GM12878 (cell line): ENCODE measurements at regions not wholly inside any gene's neighbourhood (a gene's known extent, or its start where the extent isn't known, plus 50 kb on each side); places are given as distances from the start of the nearest gene placed in this dataset.

Source experiments
- ATAC-seq: fragments of 200-7000 bp; cut with Tn5 transposase; 3 replicates; pipeline ENCODE4 v1.9.1; 2020; ENCODE audit warnings: mild to moderate bottlenecking, moderate library complexity
- BruUV-seq: library from RNA; stranded (reverse); fragments of 400-500 nt; replicated peaks from 2 replicates; lab custom pipeline; 2021; lab: Mats Ljungman, UMichigan
- CTCF ChIA-PET: fragments of 300-600 bp; sonication (Branson Sonifier 250); formaldehyde crosslinking; extraction: SDS; loops from one replicate; lab custom pipeline; 2021; ENCODE audit warnings: inconsistent platforms; lab: Yijun Ruan, JAX
- POLR2A ChIA-PET: fragments of 350-600 bp; formaldehyde crosslinking; extraction: SDS; loops from one replicate; lab custom pipeline; 2021; ENCODE audit warnings: inconsistent platforms; lab: Charles Lee
- RAD21 ChIA-PET: fragments of 300-600 bp; sonication (Branson Sonifier 250); formaldehyde crosslinking; loops from one replicate; lab custom pipeline; 2023; ENCODE audit warnings: antibody characterized with exemption; ENCODE audit not compliant: unreplicated experiment; lab: Charles Lee
- SMC1A ChIA-PET: fragments of 300-600 bp; sonication (Branson Sonifier 250); formaldehyde crosslinking; loops from one replicate; lab custom pipeline; 2023; ENCODE audit not compliant: unreplicated experiment, uncharacterized antibody; lab: Charles Lee
- DNase-seq: peaks from one replicate; pipeline ENCODE4 v3.0.0-alpha.2; 2011; ENCODE audit warnings: low read depth, low spot score
- FAIRE-seq: peaks from 3 replicates; lab custom pipeline; 2011; peaks lifted over from hg19 to GRCh38; lab: Jason Lieb, UNC
- H2AFZ ChIP-seq: 2 replicates; pipeline ENCODE4 v1.6.0; 2011; ENCODE audit warnings: low read depth, low read length, control low read depth; ENCODE audit not compliant: control insufficient read depth
- H3K27ac ChIP-seq: 2 replicates; pipeline ENCODE4 v1.5.1; 2011; ENCODE audit warnings: control low read depth; ENCODE audit not compliant: control insufficient read depth, insufficient read depth
- H3K27me3 ChIP-seq, 2 experiments: replicated peaks in 1 of 2; 2 replicates each; pipeline versions ENCODE4 v1.6.0 to v1.6.1; 2011; ENCODE audit warnings: low read length in 1 of 2; ENCODE audit not compliant: control insufficient read depth in 2 of 2, insufficient read depth in 2 of 2
- H3K36me3 ChIP-seq, 2 experiments: 2 replicates each; pipeline ENCODE4 v1.5.1; 2011; ENCODE audit warnings: low read length in 1 of 2; ENCODE audit not compliant: control insufficient read depth in 2 of 2, insufficient read depth in 2 of 2
- H3K4me1 ChIP-seq: 2 replicates; pipeline ENCODE4 v1.6.1; 2011; ENCODE audit warnings: mild to moderate bottlenecking, low read length, moderate library complexity, mixed read lengths; ENCODE audit not compliant: control insufficient read depth, insufficient read depth
- H3K4me2 ChIP-seq: 2 replicates; pipeline ENCODE4 v1.6.0; 2011; ENCODE audit warnings: control low read depth; ENCODE audit not compliant: control insufficient read depth, insufficient read depth
- H3K4me3 ChIP-seq: fragments of 200-600 bp; sonication (generic); 2 replicates; pipeline ENCODE4 v1.5.1; 2016
- H3K79me2 ChIP-seq: 2 replicates; pipeline ENCODE4 v1.6.0; 2011; ENCODE audit warnings: low read length; ENCODE audit not compliant: control insufficient read depth, insufficient read depth
- H3K9ac ChIP-seq: 2 replicates; pipeline ENCODE4 v1.8.0; 2011; ENCODE audit warnings: low read length, control low read depth, mixed read lengths; ENCODE audit not compliant: control insufficient read depth, insufficient read depth
- H3K9me3 ChIP-seq: replicated peaks from 3 replicates; pipeline ENCODE4 v1.5.1; 2011; ENCODE audit warnings: mild to moderate bottlenecking, low read length; ENCODE audit not compliant: control insufficient read depth, insufficient read depth
- H4K20me1 ChIP-seq: 2 replicates; pipeline ENCODE4 v1.6.0; 2011; ENCODE audit not compliant: control insufficient read depth, insufficient read depth
- BCL3 ChIP-seq: IDR thresholded peaks from 2 replicates; pipeline ENCODE4 v1.6.1; 2011; ENCODE audit warnings: borderline replicate concordance, low read depth, mild to moderate bottlenecking, moderate library complexity, low read length; ENCODE audit not compliant: insufficient read depth, poor library complexity, severe bottlenecking
- EP300 ChIP-seq, 2 experiments: fragments of 150-350 bp in 1 of 2; IDR thresholded peaks; 2 replicates each; pipeline ENCODE4 v1.6.1; 2011 to 2012; ENCODE audit warnings: low read depth in 2 of 2, low read length in 2 of 2, borderline replicate concordance in 1 of 2, improper control_type of control experiment in 1 of 2, inconsistent platforms in 1 of 2; ENCODE audit not compliant: control insufficient read depth in 1 of 2
- ETV6 ChIP-seq, 2 experiments: fragments of 450-650 bp in 1 of 2; IDR thresholded peaks in 1 of 2; conservative IDR thresholded peaks in 1 of 2; 2 replicates each; pipeline ENCODE4 v1.6.1; 2014; ENCODE audit warnings: antibody characterized with exemption in 1 of 2, borderline replicate concordance in 1 of 2, low read depth in 1 of 2, mild to moderate bottlenecking in 1 of 2, moderate library complexity in 1 of 2
- GATAD2B ChIP-seq: fragments of 450-650 bp; conservative IDR thresholded peaks from 2 replicates; pipeline ENCODE4 v1.6.1; 2017; ENCODE audit warnings: low read depth, mild to moderate bottlenecking, moderate library complexity
- IKZF1 ChIP-seq: fragments of 450-650 bp; conservative IDR thresholded peaks from 2 replicates; pipeline ENCODE4 v1.6.1; 2017; ENCODE audit warnings: antibody characterized with exemption, mild to moderate bottlenecking
- MAX ChIP-seq: IDR thresholded peaks from 2 replicates; pipeline ENCODE4 v1.6.1; 2012; ENCODE audit warnings: low read depth, low read length, improper control_type of control experiment
- MTA2 ChIP-seq: fragments of 450-650 bp; IDR thresholded peaks from 2 replicates; pipeline ENCODE4 v1.6.1; 2016; ENCODE audit warnings: low read depth, mild to moderate bottlenecking, moderate library complexity
- MTA3 ChIP-seq: IDR thresholded peaks from 2 replicates; pipeline ENCODE4 v1.6.1; 2012; ENCODE audit warnings: low read length, inconsistent platforms, borderline replicate concordance
- POLR2AphosphoS5 ChIP-seq: IDR thresholded peaks from 2 replicates; pipeline ENCODE4 v1.6.1; 2011; ENCODE audit warnings: mild to moderate bottlenecking, low read length, inconsistent platforms
- RAD51 ChIP-seq: fragments of 450-650 bp; IDR thresholded peaks from 2 replicates; pipeline ENCODE4 v1.6.1; 2016; ENCODE audit warnings: moderate library complexity, mild to moderate bottlenecking, inconsistent platforms
- REST ChIP-seq: IDR thresholded peaks from 2 replicates; pipeline ENCODE4 v1.6.1; 2012; ENCODE audit warnings: mild to moderate bottlenecking, low read depth, low read length
- RUNX3 ChIP-seq: IDR thresholded peaks from 2 replicates; pipeline ENCODE4 v1.6.1; 2012; ENCODE audit warnings: low read length, inconsistent platforms
- SIN3A ChIP-seq: IDR thresholded peaks from 2 replicates; pipeline ENCODE4 v1.6.1; 2012; ENCODE audit warnings: low read depth, low read length, improper control_type of control experiment
- SP1 ChIP-seq: IDR thresholded peaks from one replicate; pipeline ENCODE4 v1.6.1; 2011; ENCODE audit warnings: low read depth, low read length
- SPI1 ChIP-seq: IDR thresholded peaks from 2 replicates; pipeline ENCODE4 v1.6.1; 2011; ENCODE audit warnings: low read depth, mild to moderate bottlenecking, low read length, moderate library complexity, borderline replicate concordance; ENCODE audit not compliant: insufficient read depth
- TCF12 ChIP-seq: IDR thresholded peaks from 2 replicates; pipeline ENCODE4 v1.6.1; 2011; ENCODE audit warnings: low read depth, mild to moderate bottlenecking, low read length
- WGBS: methylation state at CpG from one replicate; pipeline ENCODE4 v1.1.6; 2016; ENCODE audit warnings: low lambda C conversion rate; ENCODE audit not compliant: insufficient replicate concordance, insufficient coverage; ENCODE audit errors: missing lambda C conversion rate; 5-methylcytosine and 5-hydroxymethylcytosine counted together
- in situ Hi-C: fragments of 300-500 bp; cut with MboI; formaldehyde crosslinking; loops from 9 replicates; pipeline ENCODE4 v1.14.3; 2018; ENCODE audit warnings: mixed read lengths
- intact Hi-C: fragments of 100-400 bp; cut with micrococcal nuclease; formaldehyde crosslinking; loops from one replicate; pipeline ENCODE4 v1.14.2; 2022; ENCODE audit not compliant: unreplicated experiment

GRCh38 chr14:104373055-104373854, 206.3 kb upstream of the C14orf180 start (continued):
- TF ChIP-seq ETV6 (conservative IDR thresholded peaks at IDR 0.05 in 1 of 2, IDR thresholded peaks at IDR 0.05 in 1 of 2; ENCODE audit: borderline replicate concordance in 1 of 2, low read depth in 1 of 2) (no peak), SIN3A (no peak), MAX (no peak), IKZF1 (no peak), SP1 (no peak), GATAD2B (no peak)

- no peaks in the 10 kb centered on the region for H3K36me3 ChIP-seq
- H3K79me2 ChIP-seq, result no peaks in the 10 kb centered on the region
- H2AFZ ChIP-seq, result no peak overlapping the region
- WGBS, result 35% methylated on average over 26 of the region's 33 CpGs
- RAD21 ChIA-PET, result no interaction called here
- FAIRE-seq, result no peak
- no peak overlapping the region for H3K9ac ChIP-seq
- no peaks in the 10 kb centered on the region for H3K9me3 ChIP-seq
- H3K27me3 ChIP-seq, result no peaks in the 10 kb centered on the region; a peak in 1 of 4 replicates
- H3K4me1 ChIP-seq, result no peaks in the 10 kb centered on the region
- intact Hi-C loops (no loop called here), in situ Hi-C loops (no loop called here)
- H3K4me2 ChIP-seq, result no peak overlapping the region
- no peak overlapping the region for H3K27ac ChIP-seq
- no peak for DNase-seq
- SMC1A ChIA-PET, result no interaction called here
- H4K20me1 ChIP-seq, result no peaks in the 10 kb centered on the region
- ATAC-seq, result no peak
- no TSS peak for BruUV-seq
- POLR2A ChIA-PET, result no interaction called here
- H3K4me3 ChIP-seq, result no peak overlapping the region
- CTCF ChIA-PET, result no interaction called here
- TF ChIP-seq RAD51 (no peak), MTA2 (no peak), MTA3 (no peak), BCL3 (no peak), POLR2AphosphoS5 (no peak), RUNX3 (no peak), TCF12 (no peak), REST (no peak), EP300 (IDR thresholded peaks at IDR 0.05; ENCODE audit: borderline replicate concordance in 1 of 2, control insufficient read depth in 1 of 2, low read depth in 2 of 2, low read length in 2 of 2) (no peak), SPI1 (no peak)
These were observed 205.5 kb upstream of the C14orf180 start for GRCh38 chr14:104373855-104374717.
